Skeletal muscle satellite cell (primary cell): ENCODE measurements at regions not wholly inside any gene's neighbourhood (a gene's known extent, or its start where the extent isn't known, plus 50 kb on each side); places are given as distances from the start of the nearest gene placed in this dataset.

Experiments used
- H3K27me3 ChIP-seq: 2 replicates; pipeline ENCODE4 v1.7.0; 2013; ENCODE audit warnings: low read length; ENCODE audit not compliant: control insufficient read depth, insufficient read depth
- H3K36me3 ChIP-seq: 2 replicates; pipeline ENCODE4 v1.7.0; 2013; ENCODE audit warnings: mild to moderate bottlenecking, control low read depth, low read length; ENCODE audit not compliant: insufficient read depth
- H3K4me1 ChIP-seq: 2 replicates; pipeline ENCODE4 v1.7.0; 2013; ENCODE audit warnings: low read length; ENCODE audit not compliant: control insufficient read depth, insufficient read depth
- H3K4me2 ChIP-seq: 2 replicates; pipeline ENCODE4 v1.7.0; 2013; ENCODE audit warnings: mild to moderate bottlenecking, low read length
- H3K4me3 ChIP-seq: 2 replicates; pipeline ENCODE4 v1.7.0; 2013; ENCODE audit warnings: low read length
- H3K9ac ChIP-seq: 2 replicates; pipeline ENCODE4 v1.7.0; 2013; ENCODE audit warnings: mild to moderate bottlenecking, low read depth, low read length, moderate library complexity
- H3K9me3 ChIP-seq: replicated peaks from 2 replicates; pipeline ENCODE4 v1.7.0; 2013; ENCODE audit warnings: mild to moderate bottlenecking, control low read depth, low read length

- Histone ChIP-seq H3K4me1 (no peaks in the 10 kb centered on the region), H3K4me3 (no peak overlapping the region), H3K27me3 (peaks cover 19% of the 10 kb centered on the region), H3K9me3 (no peaks in the 10 kb centered on the region), H3K4me2 (no peak overlapping the region), H3K36me3 (no peaks in the 10 kb centered on the region), H3K9ac (no peak overlapping the region)
Measured at GRCh38 chr5:71841107-71841506, 122.0 kb downstream of the CARTPT start.

- H3K4me3 ChIP-seq: no peak overlapping the region
- no peaks in the 10 kb centered on the region for H3K9me3 ChIP-seq
- no peak overlapping the region for H3K4me2 ChIP-seq
- H3K9ac ChIP-seq: no peak overlapping the region
- peaks cover 19% of the 10 kb centered on the region for H3K27me3 ChIP-seq
- H3K4me1 ChIP-seq: no peaks in the 10 kb centered on the region
- no peaks in the 10 kb centered on the region for H3K36me3 ChIP-seq
Measured at GRCh38 chr5:71843111-71843510, 124.0 kb downstream of the CARTPT start.

- no peak overlapping the region for H3K9ac ChIP-seq
- no peaks in the 10 kb centered on the region for H3K9me3 ChIP-seq
Measured at GRCh38 chr5:71844862-71845261, 125.8 kb downstream of the CARTPT start.

GRCh38 chr5:71859515-71859914 is 140.4 kb downstream of the CARTPT start:
- H3K9me3 ChIP-seq: no peaks in the 10 kb centered on the region
- no peaks in the 10 kb centered on the region for H3K36me3 ChIP-seq
- H3K27me3 ChIP-seq: peaks cover 25% of the 10 kb centered on the region
- H3K9ac ChIP-seq: no peak overlapping the region
- H3K4me3 ChIP-seq: no peak overlapping the region
- no peaks in the 10 kb centered on the region for H3K4me1 ChIP-seq
- H3K4me2 ChIP-seq: no peak overlapping the region

More at GRCh38 chr5:71844862-71845261, 125.8 kb downstream of the CARTPT start:
- H3K27me3 ChIP-seq: peaks cover 15% of the 10 kb centered on the region
- H3K4me1 ChIP-seq: no peaks in the 10 kb centered on the region
- no peaks in the 10 kb centered on the region for H3K36me3 ChIP-seq
- no peak overlapping the region for H3K4me2 ChIP-seq
- no peak overlapping the region for H3K4me3 ChIP-seq

GRCh38 chr5:71860048-71860447 is 141.0 kb downstream of the CARTPT start:
- Histone ChIP-seq H3K36me3 (no peaks in the 10 kb centered on the region), H3K4me3 (no peak overlapping the region), H3K9me3 (no peaks in the 10 kb centered on the region), H3K4me1 (peaks cover 2% of the 10 kb centered on the region), H3K4me2 (no peak overlapping the region), H3K27me3 (peaks cover 27% of the 10 kb centered on the region), H3K9ac (no peak overlapping the region)

- Histone ChIP-seq H3K36me3 (no peaks in the 10 kb centered on the region), H3K4me3 (no peak overlapping the region), H3K4me2 (no peak overlapping the region), H3K9ac (no peak overlapping the region), H3K9me3 (no peaks in the 10 kb centered on the region), H3K27me3 (peaks cover 39% of the 10 kb centered on the region), H3K4me1 (peaks cover 10% of the 10 kb centered on the region)
Measured at GRCh38 chr5:71861682-71862081, 142.6 kb downstream of the CARTPT start.

GRCh38 chr5:71862087-71862486 is 143.0 kb downstream of the CARTPT start:
- H3K4me3 ChIP-seq: no peak overlapping the region
- H3K36me3 ChIP-seq: no peaks in the 10 kb centered on the region
- H3K4me1 ChIP-seq: peaks cover 10% of the 10 kb centered on the region
- H3K4me2 ChIP-seq: no peak overlapping the region
- H3K9ac ChIP-seq: no peak overlapping the region
- H3K27me3 ChIP-seq: peaks cover 39% of the 10 kb centered on the region
- H3K9me3 ChIP-seq: no peaks in the 10 kb centered on the region

- Histone ChIP-seq H3K4me2 (no peak overlapping the region), H3K36me3 (no peaks in the 10 kb centered on the region), H3K9me3 (no peaks in the 10 kb centered on the region), H3K4me1 (peaks cover 10% of the 10 kb centered on the region), H3K4me3 (no peak overlapping the region), H3K9ac (no peak overlapping the region), H3K27me3 (peaks cover 39% of the 10 kb centered on the region)
Measured at GRCh38 chr5:71862507-71863060, 143.5 kb downstream of the CARTPT start.

GRCh38 chr5:71864730-71865601 is 145.9 kb downstream of the CARTPT start:
- H3K36me3 ChIP-seq: no peaks in the 10 kb centered on the region
- peaks cover 10% of the 10 kb centered on the region for H3K4me1 ChIP-seq
- no peak overlapping the region for H3K4me2 ChIP-seq
- peaks cover 39% of the 10 kb centered on the region for H3K27me3 ChIP-seq
- no peaks in the 10 kb centered on the region for H3K9me3 ChIP-seq
- no peak overlapping the region for H3K9ac ChIP-seq
- no peak overlapping the region for H3K4me3 ChIP-seq

GRCh38 chr5:71865665-71866320 is 146.7 kb downstream of the CARTPT start:
- Histone ChIP-seq H3K9me3 (no peaks in the 10 kb centered on the region), H3K4me3 (no peak overlapping the region)

GRCh38 chr5:71872311-71872864 is 153.3 kb downstream of the CARTPT start:
- H3K4me1 ChIP-seq: no peaks in the 10 kb centered on the region
- no peaks in the 10 kb centered on the region for H3K36me3 ChIP-seq
- no peak overlapping the region for H3K4me2 ChIP-seq
- H3K4me3 ChIP-seq: no peak overlapping the region
- H3K9ac ChIP-seq: no peak overlapping the region
- H3K27me3 ChIP-seq: peaks cover 4% of the 10 kb centered on the region
- no peaks in the 10 kb centered on the region for H3K9me3 ChIP-seq

More at GRCh38 chr5:71865665-71866320, 146.7 kb downstream of the CARTPT start:
- Histone ChIP-seq H3K4me2 (no peak overlapping the region), H3K36me3 (no peaks in the 10 kb centered on the region), H3K9ac (no peak overlapping the region), H3K27me3 (peaks cover 35% of the 10 kb centered on the region), H3K4me1 (peaks cover 10% of the 10 kb centered on the region)
